Left lung (tissue), 4 donors: ENCODE measurements at regions not wholly inside any gene's neighbourhood (a gene's known extent, or its start where the extent isn't known, plus 50 kb on each side); places are given as distances from the start of the nearest gene placed in this dataset.

ENCODE experiments used
- ATAC-seq: fragments of 200-7000 bp; cut with Tn5 transposase; one replicate; pipeline ENCODE4 v1.9.1; 2020; ENCODE audit warnings: moderate library complexity
- DNase-seq, 4 donors: peaks; one replicate each; pipeline ENCODE4 v3.0.0-alpha.2; 2013 to 2020
- H3K27ac ChIP-seq, 2 donors: fragments of 200-600 bp; sonication (generic) in 1 of 2; one replicate each; pipeline versions ENCODE4 v1.5.0 to v1.8.0; 2020 to 2021
- H3K27me3 ChIP-seq, 2 donors: fragments of 200-600 bp; sonication (generic) in 1 of 2; one replicate each; pipeline versions ENCODE4 v1.5.0 to v1.8.0; 2020 to 2021
- H3K36me3 ChIP-seq, 2 donors: fragments of 200-600 bp; sonication (generic) in 1 of 2; one replicate each; pipeline versions ENCODE4 v1.5.0 to v1.8.0; 2020 to 2021
- H3K4me1 ChIP-seq, 2 donors: fragments of 200-600 bp; one replicate each; pipeline ENCODE4 v1.8.0; 2021
- H3K4me3 ChIP-seq, 2 donors: fragments of 200-600 bp; sonication (generic) in 1 of 2; one replicate each; pipeline versions ENCODE4 v1.5.0 to v1.8.0; 2020 to 2021; ENCODE audit warnings: mild to moderate bottlenecking in 1 of 2
- H3K9me3 ChIP-seq, 2 donors: fragments of 200-600 bp; sonication (generic) in 1 of 2; one replicate each; pipeline versions ENCODE4 v1.5.0 to v1.8.0; 2020 to 2021
- intact Hi-C, 2 donors: fragments of 100-400 bp; cut with DNase I; formaldehyde crosslinking; loops; one replicate each; pipeline versions ENCODE4 v1.11.2 to v1.14.2; 2022
- TF ChIP-seq, protein P1 (sequence below), 2 donors: fragments of 200-600 bp; sonication (generic) in 1 of 2; IDR thresholded peaks; one replicate each; pipeline versions ENCODE4 v1.5.0 to v1.8.0; 2021; ENCODE audit warnings: antibody characterized with exemption in 2 of 2
- donor health status: DM: no; HTN: yes; CAD: no.
- donor health status: DM: no; HTN: no; CAD: no.

DNA sequence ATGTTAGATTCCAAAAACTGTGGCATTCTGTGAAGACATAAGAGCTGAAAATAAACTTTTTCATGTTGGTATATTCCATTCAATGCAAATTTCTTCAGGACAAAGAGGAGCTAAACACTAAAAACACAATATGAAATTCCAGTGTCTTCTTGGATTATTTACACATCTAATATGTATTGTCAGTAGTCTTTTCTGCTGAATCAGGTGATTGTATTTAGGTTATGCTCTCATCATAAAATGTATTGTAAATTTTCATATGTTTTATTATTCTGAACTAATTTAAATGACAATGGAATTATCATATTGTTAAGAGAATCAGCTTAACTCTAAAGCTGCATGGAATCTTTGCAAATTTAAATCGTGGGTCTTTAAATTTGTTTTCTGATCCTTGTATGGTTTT lies 526.7 kb downstream of the PDHA2 start:
- H3K27me3 ChIP-seq, result no peaks in the 10 kb centered on the region
- H3K27ac ChIP-seq, result no peak overlapping the region
- peaks cover 0 to 13% of the 10 kb centered on the region in 2 donors for H3K9me3 ChIP-seq
- intact Hi-C loops, result no loop called here
- DNase-seq, result no peak
- no peaks in the 10 kb centered on the region for H3K36me3 ChIP-seq
- H3K4me3 ChIP-seq, result no peak overlapping the region
- no peak for ATAC-seq
- TF ChIP-seq, protein P1, sequence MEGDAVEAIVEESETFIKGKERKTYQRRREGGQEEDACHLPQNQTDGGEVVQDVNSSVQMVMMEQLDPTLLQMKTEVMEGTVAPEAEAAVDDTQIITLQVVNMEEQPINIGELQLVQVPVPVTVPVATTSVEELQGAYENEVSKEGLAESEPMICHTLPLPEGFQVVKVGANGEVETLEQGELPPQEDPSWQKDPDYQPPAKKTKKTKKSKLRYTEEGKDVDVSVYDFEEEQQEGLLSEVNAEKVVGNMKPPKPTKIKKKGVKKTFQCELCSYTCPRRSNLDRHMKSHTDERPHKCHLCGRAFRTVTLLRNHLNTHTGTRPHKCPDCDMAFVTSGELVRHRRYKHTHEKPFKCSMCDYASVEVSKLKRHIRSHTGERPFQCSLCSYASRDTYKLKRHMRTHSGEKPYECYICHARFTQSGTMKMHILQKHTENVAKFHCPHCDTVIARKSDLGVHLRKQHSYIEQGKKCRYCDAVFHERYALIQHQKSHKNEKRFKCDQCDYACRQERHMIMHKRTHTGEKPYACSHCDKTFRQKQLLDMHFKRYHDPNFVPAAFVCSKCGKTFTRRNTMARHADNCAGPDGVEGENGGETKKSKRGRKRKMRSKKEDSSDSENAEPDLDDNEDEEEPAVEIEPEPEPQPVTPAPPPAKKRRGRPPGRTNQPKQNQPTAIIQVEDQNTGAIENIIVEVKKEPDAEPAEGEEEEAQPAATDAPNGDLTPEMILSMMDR (IDR thresholded peaks at IDR 0.05), result no peak
- no peaks in the 10 kb centered on the region for H3K4me1 ChIP-seq

DNA sequence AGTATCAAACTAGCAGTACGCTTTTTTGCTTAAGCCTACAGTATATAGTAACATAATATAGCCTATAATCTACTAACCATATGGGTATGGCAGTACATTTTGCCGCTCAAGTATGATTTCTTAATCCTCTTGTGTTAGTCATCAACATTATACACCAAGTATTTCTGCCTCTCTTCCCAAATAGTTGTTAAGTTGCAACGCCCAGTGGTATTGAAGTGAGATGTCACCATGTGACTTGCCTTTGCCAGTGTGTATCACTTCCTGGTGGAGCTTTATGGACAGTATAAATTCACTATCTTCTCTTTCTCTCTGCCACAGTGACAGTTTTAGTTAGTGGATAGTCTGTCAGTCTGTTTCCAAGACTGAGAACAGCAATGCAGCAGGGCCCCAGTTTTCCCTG lies 535.5 kb downstream of the PDHA2 start:
- ATAC-seq (no peak), DNase-seq (no peak)
- Histone ChIP-seq H3K4me3 (no peak overlapping the region), H3K27ac (no peak overlapping the region), H3K9me3 (peaks cover 0 to 8% of the 10 kb centered on the region in 2 donors), H3K36me3 (no peaks in the 10 kb centered on the region), H3K27me3 (no peaks in the 10 kb centered on the region), H3K4me1 (no peaks in the 10 kb centered on the region)
- TF ChIP-seq, protein P1 (IDR thresholded peaks at IDR 0.05), result no peak
- intact Hi-C loops, result no loop called here

DNA sequence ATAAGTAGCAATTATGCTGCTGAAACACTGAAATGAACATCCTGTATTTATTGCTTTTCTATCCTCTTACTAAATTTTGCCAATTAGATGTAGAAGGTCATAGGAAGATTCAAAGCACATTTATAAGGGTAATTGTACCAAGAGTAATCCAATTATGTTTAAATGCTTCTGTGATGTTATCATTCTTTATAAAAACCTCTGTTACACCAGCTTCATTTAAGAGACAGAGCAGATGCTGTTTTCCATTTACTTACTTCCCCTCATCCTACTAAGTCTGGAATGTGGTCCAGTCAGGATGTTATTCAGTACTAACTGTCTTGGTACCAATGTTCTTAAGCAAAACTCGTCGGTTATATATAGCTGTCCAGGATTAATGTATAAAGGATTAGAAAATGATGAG lies 539.6 kb downstream of the PDHA2 start:
- Histone ChIP-seq H3K36me3 (no peaks in the 10 kb centered on the region), H3K27me3 (no peaks in the 10 kb centered on the region), H3K4me3 (no peak overlapping the region), H3K9me3 (peaks cover 0 to 16% of the 10 kb centered on the region in 2 donors), H3K27ac (no peak overlapping the region), H3K4me1 (no peaks in the 10 kb centered on the region)
- DNase-seq, result no peak
- intact Hi-C loops, result no loop called here
- TF ChIP-seq, protein P1 (IDR thresholded peaks at IDR 0.05), result no peak
- ATAC-seq, result no peak

DNA sequence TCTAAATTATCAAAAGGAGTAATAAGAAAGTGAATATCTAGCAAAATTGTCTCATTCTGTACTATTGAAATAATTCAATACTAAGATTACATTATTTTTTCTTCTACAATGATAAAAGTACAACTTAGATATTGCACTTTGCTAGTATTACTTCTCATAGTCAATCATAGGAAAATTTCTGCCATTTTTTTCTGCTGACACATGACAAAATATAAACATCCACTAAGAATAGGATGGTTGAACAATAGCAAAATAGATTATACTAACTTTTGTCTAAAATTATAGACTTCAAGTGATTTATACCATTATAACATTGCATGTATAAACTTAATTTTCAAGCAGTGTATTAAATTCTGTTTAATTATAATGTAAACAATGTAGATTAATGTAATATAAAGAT lies 540.2 kb downstream of the PDHA2 start:
- no peaks in the 10 kb centered on the region for H3K4me1 ChIP-seq
- no peak for DNase-seq
- H3K27me3 ChIP-seq, result no peaks in the 10 kb centered on the region
- intact Hi-C loops, result no loop called here
- H3K27ac ChIP-seq, result no peak overlapping the region
- ATAC-seq, result no peak
- H3K36me3 ChIP-seq, result no peaks in the 10 kb centered on the region
- TF ChIP-seq, protein P1 (IDR thresholded peaks at IDR 0.05), result no peak
- H3K4me3 ChIP-seq, result no peak overlapping the region
- peaks cover 0 to 16% of the 10 kb centered on the region in 2 donors for H3K9me3 ChIP-seq

DNA sequence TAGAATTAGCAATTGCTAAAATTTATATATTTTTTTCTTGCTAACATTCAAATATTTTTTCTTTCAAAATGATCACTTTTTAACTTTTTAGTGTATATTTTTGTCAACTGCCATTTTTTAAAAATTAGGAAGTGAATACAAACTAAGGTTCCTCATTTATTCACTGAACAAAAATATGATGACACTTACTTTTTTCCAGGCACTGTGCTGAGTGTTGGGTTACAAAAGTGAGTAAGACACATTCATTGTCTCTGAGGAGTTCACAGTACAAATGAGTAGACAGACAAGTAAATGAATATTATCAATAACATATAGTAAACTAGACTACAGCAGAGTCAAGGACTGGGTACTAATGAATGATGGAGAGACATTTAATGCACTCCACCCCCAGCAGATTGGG lies 543.5 kb downstream of the PDHA2 start:
- ATAC-seq, result no peak
- H3K9me3 ChIP-seq, result peaks cover 0 to 16% of the 10 kb centered on the region in 2 donors

More for the DNA sequence above, 543.5 kb downstream of the PDHA2 start:
- no peak overlapping the region for H3K27ac ChIP-seq
- DNase-seq, result no peak
- H3K4me3 ChIP-seq, result no peak overlapping the region
- TF ChIP-seq, protein P1 (IDR thresholded peaks at IDR 0.05), result no peak
- no peaks in the 10 kb centered on the region for H3K36me3 ChIP-seq
- intact Hi-C loops, result no loop called here
- H3K27me3 ChIP-seq, result no peaks in the 10 kb centered on the region
- no peaks in the 10 kb centered on the region for H3K4me1 ChIP-seq
